H1 (cell line): ENCODE measurements at regions not wholly inside any gene's neighbourhood (a gene's known extent, or its start where the extent isn't known, plus 50 kb on each side); places are given as distances from the start of the nearest gene placed in this dataset.

Source experiments
- CTCF ChIA-PET: fragments of 300-600 bp; sonication (Branson Sonifier 250); formaldehyde crosslinking; loops from one replicate; lab custom pipeline; 2021; ENCODE audit not compliant: partially characterized antibody; lab: Charles Lee
- POLR2A ChIA-PET: fragments of 300-600 bp; sonication (Branson Sonifier 250); formaldehyde crosslinking; loops from one replicate; lab custom pipeline; 2021; ENCODE audit warnings: inconsistent platforms; ENCODE audit not compliant: partially characterized antibody; lab: Charles Lee
- DNase-seq, 2 experiments: peaks; one replicate each; pipeline versions ENCODE4 v3.0.0 to v3.0.0-alpha.2; 2010 to 2022; ENCODE audit warnings: low spot score in 2 of 2, low read depth in 1 of 2, mixed read lengths in 1 of 2
- FAIRE-seq: peaks from 2 replicates; lab custom pipeline; 2011; peaks lifted over from hg19 to GRCh38; lab: Jason Lieb, UNC
- H2AFZ ChIP-seq: 2 replicates; pipeline ENCODE4 v1.8.1; 2012; ENCODE audit warnings: low read length, inconsistent platforms
- H2AK5ac ChIP-seq: 2 replicates; pipeline ENCODE4 v1.6.1; 2013; ENCODE audit warnings: low read depth, low read length
- H2BK120ac ChIP-seq: replicated peaks from 2 replicates; pipeline ENCODE3; 2013; ENCODE audit warnings: low read depth, low read length, inconsistent platforms
- H2BK12ac ChIP-seq: 2 replicates; pipeline ENCODE4 v1.6.1; 2013; ENCODE audit warnings: low read depth, low read length
- H2BK15ac ChIP-seq: 2 replicates; pipeline ENCODE4 v1.6.1; 2013; ENCODE audit warnings: low read length
- H2BK20ac ChIP-seq: 2 replicates; pipeline ENCODE4 v1.6.1; 2013; ENCODE audit warnings: low read length
- H2BK5ac ChIP-seq: 2 replicates; pipeline ENCODE4 v1.6.1; 2013; ENCODE audit warnings: low read depth, low read length
- H3K14ac ChIP-seq: 2 replicates; pipeline ENCODE4 v1.6.1; 2013; ENCODE audit warnings: inconsistent platforms; ENCODE audit not compliant: insufficient read length
- H3K18ac ChIP-seq: 2 replicates; pipeline ENCODE4 v1.6.1; 2013; ENCODE audit warnings: low read length; ENCODE audit errors: extremely low read depth
- H3K23ac ChIP-seq: 2 replicates; pipeline ENCODE4 v1.6.1; 2013; ENCODE audit warnings: inconsistent platforms; ENCODE audit not compliant: insufficient read length
- H3K23me2 ChIP-seq: 2 replicates; pipeline ENCODE4 v1.6.1; 2013; ENCODE audit warnings: low read depth, low read length
- H3K27ac ChIP-seq: 2 replicates; pipeline ENCODE4 v1.6.1; 2011; ENCODE audit warnings: low read depth, low read length, inconsistent platforms
- H3K27me3 ChIP-seq, 4 experiments: replicated peaks in 1 of 4; 1 replicate in 1 of 4; 2 replicates in 3 of 4; pipeline versions ENCODE4 v1.6.1 to v1.8.1; 2011 to 2013; ENCODE audit warnings: low read length in 3 of 4, mild to moderate bottlenecking in 3 of 4, inconsistent platforms in 2 of 4, mixed read lengths in 2 of 4, moderate library complexity in 1 of 4; ENCODE audit not compliant: control insufficient read depth in 3 of 4, insufficient read depth in 3 of 4; ENCODE audit errors: extremely low read depth in 1 of 4
- H3K36me3 ChIP-seq, 4 experiments: 2 replicates each; pipeline versions ENCODE4 v1.6.1 to v1.8.1; 2011 to 2013; ENCODE audit warnings: mild to moderate bottlenecking in 4 of 4, low read length in 3 of 4, moderate library complexity in 2 of 4, control low read depth in 1 of 4, inconsistent platforms in 1 of 4; ENCODE audit not compliant: insufficient read depth in 4 of 4, control insufficient read depth in 2 of 4
- H3K4ac ChIP-seq: replicated peaks from 2 replicates; pipeline ENCODE3; 2013; ENCODE audit warnings: low read length, low read depth, mixed read lengths, inconsistent platforms; ENCODE audit not compliant: insufficient read length
- H3K4me1 ChIP-seq, 4 experiments: replicated peaks in 1 of 4; 1 replicate in 1 of 4; 2 replicates in 3 of 4; pipeline versions ENCODE4 v1.6.1 to v1.8.1; 2011 to 2013; ENCODE audit warnings: low read length in 3 of 4, inconsistent platforms in 2 of 4, mixed read lengths in 1 of 4; ENCODE audit not compliant: insufficient read depth in 4 of 4, control insufficient read depth in 3 of 4
- H3K4me2 ChIP-seq, 2 experiments: 2 replicates each; pipeline versions ENCODE4 v1.6.1 to v1.8.1; 2011 to 2013; ENCODE audit warnings: low read depth in 2 of 2, low read length in 2 of 2, control low read depth in 1 of 2, inconsistent platforms in 1 of 2, mild to moderate bottlenecking in 1 of 2; ENCODE audit not compliant: insufficient read depth in 1 of 2
- H3K4me3 ChIP-seq, 4 experiments: fragments of 200-600, 300-600 bp in 1 of 4; sonication (generic), shearing (Covaris generic), sonication (Bioruptor Twin) in 1 of 4; 2 replicates each; pipeline versions ENCODE4 v1.5.1 to v1.8.1; 2011 to 2016; ENCODE audit warnings: low read length in 4 of 4, low read depth in 3 of 4, control low read depth in 2 of 4, inconsistent platforms in 2 of 4, mild to moderate bottlenecking in 2 of 4, mixed read lengths in 1 of 4, moderate library complexity in 1 of 4; ENCODE audit not compliant: insufficient read depth in 2 of 4; ENCODE audit errors: extremely low read depth in 1 of 4
- H3K56ac ChIP-seq: replicated peaks from 2 replicates; pipeline ENCODE3; 2013; ENCODE audit warnings: low read depth, mild to moderate bottlenecking, mixed read lengths, low read length, inconsistent platforms; ENCODE audit not compliant: insufficient read length
- H3K79me1 ChIP-seq: 2 replicates; pipeline ENCODE4 v1.6.1; 2013; ENCODE audit warnings: low read depth, low read length, control low read depth
- H3K79me2 ChIP-seq, 2 experiments: 2 replicates each; pipeline versions ENCODE4 v1.6.1 to v1.8.1; 2012 to 2013; ENCODE audit warnings: low read length in 2 of 2, mild to moderate bottlenecking in 2 of 2, inconsistent platforms in 1 of 2; ENCODE audit not compliant: insufficient read depth in 2 of 2, control insufficient read depth in 1 of 2
- H3K9ac ChIP-seq, 4 experiments: replicated peaks in 1 of 4; 1 replicate in 1 of 4; 2 replicates in 3 of 4; pipeline versions ENCODE4 v1.6.1 to v1.8.1; 2011 to 2013; ENCODE audit warnings: low read depth in 3 of 4, low read length in 3 of 4, control low read depth in 2 of 4, mild to moderate bottlenecking in 2 of 4, moderate library complexity in 2 of 4, inconsistent platforms in 1 of 4; ENCODE audit errors: extremely low read depth in 1 of 4
- H3K9me3 ChIP-seq, 2 experiments: 2 replicates each; pipeline versions ENCODE4 v1.6.1 to v1.8.1; 2012 to 2013; ENCODE audit warnings: mild to moderate bottlenecking in 2 of 2, moderate library complexity in 2 of 2, control low read depth in 1 of 2, inconsistent platforms in 1 of 2, low read depth in 1 of 2, low read length in 1 of 2, mixed read lengths in 1 of 2; ENCODE audit not compliant: insufficient read depth in 2 of 2
- H4K20me1 ChIP-seq, 2 experiments: replicated peaks in 1 of 2; 2 replicates each; pipeline versions ENCODE3 to v1.8.1; 2011 to 2013; ENCODE audit warnings: inconsistent platforms in 2 of 2, low read length in 2 of 2, mild to moderate bottlenecking in 1 of 2; ENCODE audit not compliant: insufficient read depth in 2 of 2, control insufficient read depth in 1 of 2
- H4K5ac ChIP-seq: 2 replicates; pipeline ENCODE4 v1.6.1; 2013; ENCODE audit warnings: low read length, low read depth, mixed read lengths, inconsistent platforms; ENCODE audit not compliant: insufficient read length
- H4K8ac ChIP-seq: 2 replicates; pipeline ENCODE4 v1.8.0; 2013; ENCODE audit warnings: mild to moderate bottlenecking, moderate library complexity, low read length, inconsistent platforms; ENCODE audit not compliant: insufficient read depth; ENCODE audit errors: extremely low read depth
- H4K91ac ChIP-seq: replicated peaks from 2 replicates; pipeline ENCODE3; 2013; ENCODE audit warnings: low read length, mixed read lengths, inconsistent platforms; ENCODE audit not compliant: insufficient read length
- ATF2 ChIP-seq: IDR thresholded peaks from 2 replicates; pipeline ENCODE4 v1.6.1; 2012; ENCODE audit warnings: low read length, inconsistent platforms
- CTBP2 ChIP-seq: IDR thresholded peaks from 2 replicates; pipeline ENCODE4 v1.7.0; 2011; ENCODE audit warnings: borderline replicate concordance, mild to moderate bottlenecking, moderate library complexity, mixed read lengths, low read length; ENCODE audit not compliant: insufficient read depth, insufficient read length
- EP300 ChIP-seq, 2 experiments: IDR thresholded peaks; 1 replicate in 1 of 2; 2 replicates in 1 of 2; pipeline ENCODE4 v1.6.1; 2011 to 2012; ENCODE audit warnings: low read depth in 2 of 2, low read length in 2 of 2, mild to moderate bottlenecking in 2 of 2, borderline replicate concordance in 1 of 2, inconsistent platforms in 1 of 2, moderate library complexity in 1 of 2
- EZH2 ChIP-seq: fragments of 200-600 bp; sonication (generic); IDR thresholded peaks from 2 replicates; pipeline ENCODE4 v1.7.1; 2012; ENCODE audit warnings: low read depth, mild to moderate bottlenecking, moderate library complexity, low read length, inconsistent platforms; ENCODE audit not compliant: severe bottlenecking
- FOSL1 ChIP-seq: IDR thresholded peaks from 2 replicates; pipeline ENCODE4 v1.6.1; 2011; ENCODE audit warnings: mild to moderate bottlenecking, low read depth, low read length, moderate library complexity; ENCODE audit not compliant: insufficient read depth
- GTF2F1 ChIP-seq: IDR thresholded peaks from 2 replicates; pipeline ENCODE4 v1.6.1; 2012; ENCODE audit warnings: low read depth, low read length, improper control_type of control experiment, borderline replicate concordance
- SAP30 ChIP-seq: fragments of 300-600 bp; sonication (generic); IDR thresholded peaks from 2 replicates; pipeline ENCODE4 v1.7.1; 2012; ENCODE audit warnings: low read length, moderate library complexity, mild to moderate bottlenecking, inconsistent platforms; ENCODE audit not compliant: insufficient read depth, insufficient replicate concordance
- SIN3A ChIP-seq, 2 experiments: IDR thresholded peaks in 1 of 2; conservative IDR thresholded peaks in 1 of 2; 2 replicates each; pipeline ENCODE4 v1.6.1; 2011 to 2012; ENCODE audit warnings: low read length in 2 of 2, improper control_type of control experiment in 1 of 2, low read depth in 1 of 2, mild to moderate bottlenecking in 1 of 2
- SP2 ChIP-seq: IDR thresholded peaks from 2 replicates; pipeline ENCODE4 v1.6.1; 2012; ENCODE audit warnings: mild to moderate bottlenecking, low read length, inconsistent platforms
- TBP ChIP-seq: IDR thresholded peaks from 2 replicates; pipeline ENCODE4 v1.6.1; 2011; ENCODE audit warnings: low read depth, low read length, improper control_type of control experiment
- TCF12 ChIP-seq: IDR thresholded peaks from 2 replicates; pipeline ENCODE4 v1.6.1; 2011; ENCODE audit warnings: low read depth, mild to moderate bottlenecking, low read length
- TEAD4 ChIP-seq: IDR thresholded peaks from 2 replicates; pipeline ENCODE4 v1.6.1; 2012; ENCODE audit warnings: low read depth, low read length, inconsistent platforms, mixed read lengths
- WGBS, 2 experiments: shearing (Covaris generic) in 1 of 2; methylation state at CpG; one replicate each; pipeline versions ENCODE4 v1.1.6 to v1.1.7; 2013 to 2015; ENCODE audit warnings: low lambda C conversion rate in 2 of 2, mixed read lengths in 2 of 2, inconsistent platforms in 1 of 2, low coverage in 1 of 2, missing lambda C conversion rate in 1 of 2; ENCODE audit not compliant: insufficient replicate concordance in 2 of 2, insufficient coverage in 1 of 2, insufficient read length in 1 of 2; ENCODE audit errors: extremely low coverage in 1 of 2, missing lambda C conversion rate in 1 of 2; 5-methylcytosine and 5-hydroxymethylcytosine counted together

- H3K18ac ChIP-seq, result no peak overlapping the region
- no peaks in the 10 kb centered on the region for H3K36me3 ChIP-seq
- no peaks in the 10 kb centered on the region for H3K27me3 ChIP-seq
- no peak overlapping the region for H3K27ac ChIP-seq
- H3K9ac ChIP-seq, result no peak overlapping the region
- no peak overlapping the region for H3K23ac ChIP-seq
- no peak overlapping the region for H2BK20ac ChIP-seq
- H3K4me2 ChIP-seq, result no peak overlapping the region
- H3K4me1 ChIP-seq, result no peaks in the 10 kb centered on the region
- no peak overlapping the region for H3K56ac ChIP-seq
- H2AK5ac ChIP-seq, result no peak overlapping the region
- no peak overlapping the region for H2BK12ac ChIP-seq
- H2AFZ ChIP-seq, result no peak overlapping the region
- H3K4me3 ChIP-seq, result no peak overlapping the region
- H2BK15ac ChIP-seq, result no peak overlapping the region
- H2BK120ac ChIP-seq, result no peak overlapping the region
- DNase-seq (no peak), FAIRE-seq (no peak)
- no peak overlapping the region for H3K4ac ChIP-seq
- no peak overlapping the region for H3K14ac ChIP-seq
- ChIA-PET POLR2A (no interaction called here), CTCF (no interaction called here)
- no peak overlapping the region for H4K5ac ChIP-seq
- H4K91ac ChIP-seq, result no peak overlapping the region
- no peak overlapping the region for H4K8ac ChIP-seq
- H3K9me3 ChIP-seq, result no peaks in the 10 kb centered on the region
- 88% methylated on average over 1 of the region's 1 CpG; no CpG with 5 or more reads in 1 of the 2 experiments for WGBS, 2 experiments
- no peaks in the 10 kb centered on the region for H3K23me2 ChIP-seq
- H3K79me1 ChIP-seq, result no peaks in the 10 kb centered on the region
- no peaks in the 10 kb centered on the region for H3K79me2 ChIP-seq
- H2BK5ac ChIP-seq, result no peak overlapping the region
- H4K20me1 ChIP-seq, result no peaks in the 10 kb centered on the region
- TF ChIP-seq CTBP2 (no peak), EP300 (IDR thresholded peaks at IDR 0.05; ENCODE audit: borderline replicate concordance in 1 of 2, low read depth in 2 of 2, low read length in 2 of 2) (no peak), TEAD4 (no peak), TCF12 (no peak), SP2 (no peak), EZH2 (no peak), ATF2 (no peak), SIN3A (conservative IDR thresholded peaks at IDR 0.05 in 1 of 2, IDR thresholded peaks at IDR 0.05 in 1 of 2; ENCODE audit: low read depth in 1 of 2, low read length in 2 of 2) (no peak), GTF2F1 (no peak), TBP (no peak), FOSL1 (no peak), SAP30 (no peak)
These were observed 641.5 kb downstream of the FAT4 start for GRCh38 chr4:125956276-125956675.
